ENCODE measurements at regions not wholly inside any gene's neighbourhood (a gene's known extent, or its start where the extent isn't known, plus 50 kb on each side); places are given as distances from the start of the nearest gene placed in this dataset.

DNA sequence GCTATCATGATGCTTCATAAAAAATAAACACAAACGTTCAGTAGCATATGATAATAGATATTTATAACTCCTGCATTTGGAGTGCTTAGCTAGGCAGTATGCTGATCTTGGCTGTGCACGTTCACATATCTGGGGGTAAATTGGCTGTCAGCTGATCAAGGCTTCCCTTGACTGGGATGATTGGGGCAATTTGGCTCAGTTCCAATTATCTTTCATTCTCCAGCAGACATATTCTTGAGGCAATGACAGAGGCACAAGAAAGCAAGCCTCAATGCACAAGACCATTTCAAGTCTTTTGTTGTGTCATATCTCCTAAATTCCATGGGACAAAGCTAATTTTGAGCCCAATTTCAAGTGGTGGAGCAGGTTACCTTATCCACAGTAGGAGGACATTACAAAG lies 142.0 kb downstream of the DLEU7 start:
- no peak for DNase-seq

DNA sequence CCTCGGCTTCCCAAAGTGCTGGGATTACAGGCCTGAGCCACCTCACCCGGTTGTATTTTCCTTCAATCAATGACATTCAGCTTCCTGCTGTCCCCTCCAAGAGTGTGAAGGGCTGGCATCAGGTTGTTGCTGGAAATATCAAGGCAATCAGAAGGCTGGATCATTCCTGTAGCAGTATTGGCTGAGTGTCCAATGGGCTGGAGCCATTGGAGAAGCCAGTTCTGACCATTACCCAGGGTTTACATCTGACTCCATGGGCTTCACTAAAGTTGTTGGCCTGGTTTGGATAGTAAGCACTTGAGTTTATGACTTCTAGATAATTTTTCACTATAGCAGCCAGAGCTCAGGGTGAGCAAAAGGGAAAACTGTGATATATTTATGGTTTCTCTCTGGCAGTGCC lies 137.0 kb downstream of the DLEU7 start:
- no peak for DNase-seq

DNA sequence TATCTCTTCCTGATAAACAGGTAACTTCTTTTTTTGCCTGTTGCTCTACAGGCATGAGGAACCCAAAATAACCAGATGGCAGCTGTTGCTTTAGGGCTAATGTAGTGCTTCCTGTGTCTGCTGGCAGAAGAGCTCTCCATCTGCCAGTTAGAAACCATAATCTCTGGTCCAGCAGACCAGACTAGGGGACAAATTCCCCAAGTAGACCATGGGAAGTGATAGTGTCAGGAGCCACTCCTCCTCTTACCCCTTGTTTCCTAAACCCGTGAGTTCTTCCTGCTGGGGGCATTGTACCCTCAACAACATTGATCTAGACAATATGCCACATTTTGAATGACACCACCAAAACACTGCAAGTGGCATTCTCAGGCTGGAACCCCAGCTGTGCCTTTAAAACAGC lies 135.9 kb downstream of the DLEU7 start:
- DNase-seq, result no peak

DNA sequence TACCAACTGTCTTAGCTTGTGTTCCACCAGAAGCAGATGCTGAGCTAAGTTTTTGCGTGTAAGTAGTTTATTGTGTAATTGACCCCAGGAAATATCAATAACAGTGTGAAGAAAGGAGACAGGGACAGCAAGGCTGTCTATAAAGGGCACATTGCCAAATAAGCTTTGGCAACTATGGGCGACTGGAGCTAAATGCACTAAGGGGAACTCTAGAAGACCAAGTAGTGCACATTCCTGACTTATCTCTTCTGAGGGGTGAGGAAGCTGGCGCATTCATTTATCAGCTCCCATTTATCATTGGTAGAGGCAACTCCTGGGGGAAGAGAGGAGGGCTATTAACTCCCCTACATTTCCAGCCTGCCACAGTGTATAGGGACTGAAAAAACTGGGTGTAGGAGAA lies 135.0 kb downstream of the DLEU7 start:
- DNase-seq, result no peak

DNA sequence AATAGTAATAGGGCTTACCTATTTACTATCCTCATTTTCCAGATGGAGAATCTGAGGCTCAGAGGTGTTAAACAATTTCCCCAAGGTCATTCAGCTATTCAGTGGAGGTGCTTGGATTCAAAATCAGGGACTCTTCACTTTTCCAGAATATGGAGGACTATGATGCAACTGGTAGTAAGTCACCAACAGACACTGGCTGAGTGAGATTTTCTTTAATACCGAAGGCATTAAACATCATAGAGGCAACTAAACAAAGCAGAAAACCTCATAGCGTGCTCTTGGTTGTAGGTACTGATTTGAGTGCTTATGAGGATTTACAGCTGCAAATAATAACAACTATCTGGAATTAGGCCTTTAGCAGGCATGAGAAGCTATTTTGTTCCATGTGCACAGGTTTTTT lies 134.4 kb downstream of the DLEU7 start:
- no peak for DNase-seq

DNA sequence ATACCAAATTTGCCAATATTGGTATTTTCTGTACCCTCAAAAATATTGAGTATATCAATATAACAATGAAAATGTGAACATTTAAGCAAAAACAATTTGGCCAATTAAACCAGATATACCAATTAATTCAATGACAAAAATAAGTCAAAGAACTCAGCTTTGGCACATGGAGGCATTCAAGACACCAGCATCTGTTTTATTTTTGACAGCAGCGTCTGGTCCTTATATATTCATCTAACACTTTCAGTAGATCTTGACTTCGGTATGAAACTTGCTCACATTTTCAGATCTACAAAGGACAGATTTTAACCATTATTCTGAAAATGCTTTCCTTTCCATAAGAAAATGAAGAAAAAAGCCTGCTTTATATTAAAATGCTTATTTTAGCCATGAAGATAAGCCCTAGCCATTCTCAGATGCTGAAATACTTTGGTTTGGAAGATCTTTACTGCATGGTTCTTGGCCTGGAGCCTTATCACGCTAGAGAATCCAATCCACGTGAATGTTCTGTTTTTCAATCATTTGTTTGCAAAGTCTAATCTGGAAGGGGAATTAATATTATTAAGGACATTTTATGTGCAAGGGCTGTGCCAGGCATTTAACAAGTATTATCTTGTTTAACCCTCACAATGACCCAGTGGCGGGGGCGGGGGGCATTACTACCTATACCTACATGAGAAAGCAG lies 132.2 kb downstream of the DLEU7 start:
- no peak for DNase-seq

DNA sequence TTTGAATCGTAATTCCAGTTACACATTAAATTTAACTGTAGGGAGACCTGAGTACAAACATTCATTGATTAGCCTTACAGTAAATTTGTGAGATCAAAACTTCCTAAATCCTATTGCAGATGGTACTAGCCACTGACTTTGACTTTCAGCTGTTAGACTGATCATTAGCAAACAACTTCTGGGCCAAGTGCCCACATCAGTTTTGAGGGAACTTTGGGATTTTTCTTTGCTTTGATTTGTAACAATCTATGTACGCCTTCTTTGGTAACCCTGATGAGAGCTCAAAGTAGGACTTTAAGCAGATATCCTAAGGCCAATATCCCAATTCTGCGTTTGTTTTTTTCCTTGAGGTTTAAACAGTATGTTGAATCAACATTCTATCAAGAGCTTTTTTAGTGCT lies 131.5 kb downstream of the DLEU7 start:
- no peak for DNase-seq

DNA sequence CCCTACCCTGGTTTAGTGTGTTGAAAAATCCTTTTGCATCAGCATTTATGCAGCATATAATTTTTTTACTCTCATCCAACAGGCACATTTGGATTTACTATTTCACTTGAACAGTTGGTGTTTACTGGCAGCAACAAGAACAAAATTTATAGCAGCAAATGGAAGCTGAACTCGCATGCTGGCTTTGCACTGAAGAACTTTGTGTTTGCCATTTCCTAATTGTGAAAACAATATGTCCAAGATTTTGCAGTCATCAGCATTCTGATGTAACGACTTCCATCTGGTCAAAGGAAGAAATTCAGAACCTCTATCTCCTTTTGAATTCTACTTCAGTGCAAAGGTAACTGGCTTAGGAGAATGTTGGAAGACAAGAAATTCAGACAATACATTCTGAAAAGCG lies 131.0 kb downstream of the DLEU7 start:
- DNase-seq, result no peak

DNA sequence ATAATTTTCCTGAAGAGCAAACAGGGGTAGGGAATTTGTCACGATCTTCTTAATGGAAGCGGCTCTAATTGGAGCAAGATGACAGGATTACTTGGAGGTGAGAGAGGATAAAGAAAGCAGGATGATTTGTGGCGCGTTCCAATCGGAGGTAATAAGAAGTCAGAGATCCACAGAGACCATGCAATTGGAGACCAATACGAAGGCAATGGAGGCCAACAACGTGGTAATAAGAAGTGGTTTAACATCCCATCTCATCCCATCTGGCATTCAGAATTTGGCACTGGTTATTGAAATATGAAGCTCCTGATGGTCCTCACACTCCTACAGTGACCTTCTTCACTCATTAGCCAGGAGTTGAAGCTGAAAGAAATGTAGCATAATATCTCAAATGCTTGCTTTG lies 130.6 kb downstream of the DLEU7 start:
- no peak for DNase-seq

DNA sequence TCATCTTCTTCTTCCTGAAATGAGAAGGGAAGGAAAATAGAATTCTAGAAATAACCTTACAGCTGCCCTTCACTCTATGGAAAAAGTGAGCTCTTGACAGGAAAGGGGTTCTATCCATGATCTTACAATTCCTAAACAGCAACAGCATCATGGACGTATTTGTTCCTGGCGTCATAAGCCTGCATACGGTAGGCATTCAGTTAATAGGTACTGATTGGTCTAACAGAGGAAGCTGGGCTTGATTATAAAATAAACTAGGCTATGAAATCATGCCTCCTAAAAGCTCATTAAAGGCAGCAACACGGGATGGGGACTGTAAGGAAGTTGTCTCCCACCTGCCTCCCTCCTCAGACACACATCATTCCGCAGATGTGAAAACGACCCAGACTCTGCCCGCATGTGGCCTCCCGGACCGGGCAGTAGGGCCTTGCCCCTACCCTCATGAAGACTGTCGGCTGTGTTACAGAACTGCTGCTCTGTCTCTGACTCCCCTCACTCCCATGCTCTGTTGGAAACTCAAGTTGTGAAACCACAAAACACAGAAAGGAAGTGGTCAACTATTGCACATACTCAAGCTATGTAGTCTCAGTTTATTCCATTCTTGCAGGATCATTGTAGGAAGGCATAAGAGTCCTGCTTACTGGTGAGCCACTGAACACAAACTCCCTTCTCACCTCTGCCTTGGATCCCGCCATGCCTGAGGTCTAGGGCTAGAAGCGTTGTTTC lies 129.8 kb downstream of the DLEU7 start:
- no peak for DNase-seq

DNA sequence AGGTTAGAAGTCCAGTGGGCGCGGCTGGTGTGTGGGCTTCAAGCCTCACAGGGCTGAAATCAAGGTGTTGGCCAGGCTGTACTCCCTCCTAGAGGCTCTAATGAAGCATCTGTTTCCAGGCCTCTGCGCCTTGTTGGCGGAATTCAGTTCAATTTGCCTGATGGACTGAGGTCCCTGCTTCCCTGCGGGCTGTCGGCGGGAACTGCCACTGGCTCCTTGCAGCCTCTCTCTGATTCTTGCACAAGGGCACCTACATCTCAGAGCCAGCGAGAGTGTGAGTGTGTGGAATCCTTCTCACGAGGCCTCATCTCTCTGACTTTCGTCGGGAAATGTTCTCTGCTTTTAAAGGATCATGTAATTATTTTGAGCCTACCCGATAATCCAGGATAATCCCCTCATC lies 128.6 kb downstream of the DLEU7 start:
- no peak for DNase-seq

DNA sequence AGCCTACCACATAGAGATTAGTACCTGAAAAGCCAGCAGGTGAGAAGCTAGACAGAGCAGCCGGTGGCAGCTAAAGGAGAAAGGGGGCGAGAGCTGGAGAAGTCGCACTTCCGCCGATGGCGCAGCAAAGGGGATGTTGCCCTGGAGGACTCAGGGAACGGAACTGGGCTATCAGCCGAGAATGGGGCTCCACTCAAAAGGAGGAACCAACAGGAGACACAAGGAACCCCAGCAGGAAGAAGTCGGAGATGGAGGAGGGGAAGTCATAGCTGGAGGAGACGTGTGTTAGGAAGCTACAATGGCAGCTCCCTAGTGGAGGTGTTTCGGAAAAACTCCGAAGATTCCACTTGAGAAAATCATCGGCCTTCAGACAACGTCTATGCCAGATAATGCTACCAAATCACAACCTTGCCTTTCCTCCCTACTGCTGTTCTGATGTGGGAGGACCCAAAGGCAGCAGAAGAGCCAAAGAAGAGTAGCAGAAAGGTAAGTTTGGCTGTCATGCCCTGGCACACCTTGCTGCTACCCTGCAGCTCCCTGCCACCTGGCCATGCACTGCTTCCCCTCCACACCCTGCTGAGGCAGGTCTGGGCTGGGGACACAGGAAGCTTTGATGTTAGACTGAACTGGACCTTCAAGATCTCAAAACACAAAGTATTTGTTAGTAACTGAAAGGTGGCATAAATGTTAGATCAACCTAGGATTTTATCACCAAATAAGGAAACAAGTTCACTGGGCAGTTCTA lies 127.9 kb downstream of the DLEU7 start:
- no peak for DNase-seq

DNA sequence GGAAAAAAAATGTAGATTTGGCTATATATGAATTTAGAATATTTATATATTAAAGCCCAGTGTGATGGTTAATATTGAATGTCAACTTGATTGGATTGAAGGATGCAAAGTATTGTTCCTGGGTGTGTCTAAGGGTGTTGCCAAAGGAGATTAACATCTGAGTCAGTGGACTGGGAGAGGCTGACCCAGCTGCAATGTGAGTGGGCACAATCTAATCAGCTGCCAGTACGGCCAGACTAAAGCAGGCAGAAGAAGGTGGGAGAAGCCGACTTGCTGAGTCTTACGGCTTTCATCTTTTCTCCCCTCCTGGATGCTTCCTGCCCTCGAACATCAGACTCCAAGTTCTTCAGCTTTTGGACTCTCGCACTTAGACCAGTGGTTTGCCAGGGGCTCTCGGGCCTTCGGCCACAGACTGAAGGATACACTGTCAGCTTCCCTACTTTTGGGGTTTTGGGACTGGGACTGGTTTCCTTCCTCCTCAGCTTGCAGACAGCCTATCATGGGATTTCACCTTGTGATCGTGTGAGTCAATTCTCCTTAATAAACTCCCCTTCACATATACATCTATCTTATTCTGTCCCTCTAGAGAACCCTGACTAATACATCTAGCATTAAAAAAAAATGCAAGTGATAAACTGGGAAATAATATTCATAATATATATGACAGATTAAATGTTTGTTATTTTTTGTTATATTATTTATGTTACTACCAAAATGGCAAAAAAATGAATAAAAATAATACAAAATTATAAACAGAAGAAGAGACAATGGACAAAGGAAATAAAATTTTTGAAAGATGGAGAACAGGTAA lies 122.4 kb downstream of the DLEU7 start:
- DNase-seq, result no peak

DNA sequence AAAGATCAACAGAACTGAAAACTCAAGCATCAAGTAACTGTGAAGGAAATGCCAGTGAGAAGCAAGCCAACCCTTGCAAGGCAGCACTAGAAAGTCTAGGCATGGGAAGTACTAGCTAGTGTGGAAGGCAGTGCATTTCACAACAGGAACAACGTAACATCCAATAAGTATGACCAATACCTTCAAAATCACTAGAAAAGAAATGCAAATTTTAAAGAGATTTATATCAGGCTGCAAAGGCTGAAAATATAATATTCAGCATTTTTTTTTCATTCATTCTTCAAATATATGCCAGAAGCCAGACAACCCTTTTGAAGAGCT lies 121.9 kb downstream of the DLEU7 start:
- no peak for DNase-seq

DNA sequence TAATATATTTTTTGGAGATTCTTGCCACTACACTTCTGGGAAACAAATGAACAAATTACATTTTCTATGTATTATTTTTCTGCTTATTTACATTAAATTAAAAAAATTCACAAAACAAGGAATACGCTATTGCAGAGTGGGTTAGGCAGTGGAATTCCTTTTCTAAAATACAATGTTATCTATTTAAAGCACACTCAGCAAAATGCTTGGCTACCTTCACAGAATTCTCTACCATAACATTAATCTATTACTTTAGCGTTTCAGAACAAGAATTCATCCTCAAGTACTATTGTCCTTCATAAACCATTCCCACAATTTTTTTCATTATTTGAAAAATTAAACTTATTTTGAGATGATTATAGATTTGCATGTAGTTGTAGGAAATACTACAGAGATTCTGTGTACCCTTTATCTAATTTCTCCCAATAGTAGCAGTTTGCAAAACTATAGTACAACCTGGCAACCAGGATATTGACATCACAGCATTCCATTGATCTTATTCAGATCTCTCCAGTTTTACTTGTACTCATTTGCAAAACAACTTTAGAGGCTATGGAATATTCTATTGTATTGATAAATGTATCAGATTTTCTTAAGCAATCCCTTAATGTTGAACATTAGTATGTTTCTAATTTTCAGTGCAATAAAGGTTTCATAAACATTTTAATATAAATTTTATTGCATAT lies 120.9 kb downstream of the DLEU7 start:
- no peak for DNase-seq

DNA sequence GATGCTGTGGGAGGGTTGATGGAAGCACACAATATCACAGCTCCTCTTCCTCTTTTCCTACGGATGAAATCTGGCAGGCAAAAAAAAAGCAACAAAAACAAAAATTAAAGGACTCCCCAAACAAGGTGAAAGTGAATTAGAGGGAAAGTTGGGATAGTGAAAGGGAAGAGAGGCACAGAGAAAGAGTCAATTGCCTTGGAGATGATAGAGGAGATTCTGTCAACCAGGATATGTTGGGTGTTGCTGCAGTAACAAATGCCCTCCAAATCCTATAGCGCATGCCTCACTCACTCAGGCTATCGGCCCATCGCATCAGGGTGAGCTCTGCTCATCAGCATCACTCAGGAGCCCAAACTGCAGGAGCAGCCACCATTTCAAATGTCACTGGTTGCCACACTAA lies 119.1 kb downstream of the DLEU7 start:
- no peak for DNase-seq

DNA sequence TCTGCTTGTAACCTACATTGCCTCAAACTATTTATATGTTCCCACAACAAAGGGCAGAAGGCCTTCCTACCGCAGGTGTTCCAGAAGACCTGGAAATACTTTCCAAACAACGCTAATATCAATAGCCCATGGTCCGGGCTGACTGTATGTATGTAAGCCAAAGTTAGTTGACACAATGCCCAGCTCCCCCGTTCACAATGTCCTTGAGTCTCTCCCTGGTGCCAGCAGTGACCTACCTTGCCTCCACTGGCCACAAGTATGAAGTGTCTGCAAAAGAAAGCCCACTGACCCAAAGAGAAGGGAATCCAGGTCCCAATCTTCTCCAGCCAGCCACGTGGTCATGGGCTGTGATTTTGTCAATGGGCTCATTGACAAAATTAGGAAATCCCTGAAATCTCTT lies 118.6 kb downstream of the DLEU7 start:
- DNase-seq, result no peak

DNA sequence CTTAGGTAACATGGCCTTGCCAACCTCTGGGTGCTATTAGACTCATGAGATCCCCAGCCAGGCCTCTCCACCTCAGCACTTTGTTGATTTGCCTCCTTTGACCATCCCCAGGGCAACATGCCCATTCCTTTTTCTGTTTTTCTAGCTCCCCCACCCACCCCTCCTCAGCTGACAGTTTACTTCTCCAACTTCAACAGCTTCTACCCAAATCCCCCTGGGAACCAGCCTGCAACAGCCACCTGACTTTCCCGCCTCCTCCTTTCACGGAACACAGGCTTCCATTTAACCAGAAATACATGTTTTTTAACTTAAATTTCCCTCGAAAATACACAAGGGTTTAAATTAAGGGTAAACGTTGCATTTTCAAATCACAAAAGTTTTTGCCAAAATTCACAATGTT lies 117.3 kb downstream of the DLEU7 start:
- no peak for DNase-seq

DNA sequence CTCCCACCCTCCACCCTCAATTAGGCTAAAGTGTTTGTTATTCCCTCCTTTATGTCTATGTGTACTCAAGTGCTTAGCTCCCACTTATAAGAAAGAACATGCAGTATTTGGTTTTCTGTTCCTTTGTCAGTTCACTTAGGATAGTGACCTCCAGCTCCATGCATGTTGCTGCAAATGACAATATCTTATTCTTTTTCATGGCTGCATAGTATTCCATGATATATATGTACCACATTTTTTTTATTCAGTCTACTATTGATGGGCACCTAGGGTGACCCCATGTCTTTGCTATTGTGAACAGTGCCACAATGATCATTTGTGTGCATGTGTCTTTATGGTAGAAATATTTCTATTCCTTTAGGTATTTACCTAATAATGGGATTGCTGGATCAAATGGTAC lies 114.3 kb downstream of the DLEU7 start:
- DNase-seq, result no peak

DNA sequence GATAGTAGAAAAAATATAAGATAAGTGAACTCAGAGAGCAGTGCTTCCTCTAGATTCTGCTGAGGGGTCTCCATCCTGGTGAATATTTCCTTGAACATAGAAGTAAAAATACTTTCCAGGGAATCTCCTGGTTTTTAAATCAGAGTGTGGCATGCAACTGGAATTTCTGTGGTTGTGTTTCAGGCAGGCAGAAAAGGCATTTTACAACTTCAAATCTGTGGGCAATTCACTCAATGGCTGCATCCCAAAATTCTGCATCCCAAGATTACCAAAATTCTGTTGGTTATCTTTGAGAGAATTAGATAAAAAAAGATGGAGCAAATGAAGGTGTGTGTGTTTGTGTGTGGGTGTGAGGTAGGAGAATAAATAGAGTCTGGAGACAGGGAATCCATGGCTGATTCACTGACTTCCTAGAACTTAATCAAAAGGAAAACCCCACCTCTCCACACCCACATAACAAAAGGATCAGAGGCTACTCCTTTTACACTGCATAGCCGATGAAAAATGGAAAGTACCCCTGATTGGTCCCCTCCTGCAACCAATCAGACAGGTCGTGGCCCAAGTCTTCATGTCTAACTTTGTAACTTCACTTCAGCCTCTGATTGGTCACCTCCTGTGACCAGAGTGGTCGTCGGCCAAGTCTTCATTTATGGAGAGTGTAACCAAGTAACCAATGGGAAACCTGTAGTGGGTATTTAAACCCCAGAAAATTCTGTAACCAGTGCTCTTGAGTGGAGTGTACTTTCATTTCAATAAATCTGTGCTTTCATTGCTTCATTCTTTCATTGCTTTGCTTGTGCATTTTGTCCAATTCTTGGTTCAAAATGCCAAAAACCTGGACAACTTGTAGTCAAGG lies 112.8 kb downstream of the DLEU7 start:
- DNase-seq, result no peak

DNA sequence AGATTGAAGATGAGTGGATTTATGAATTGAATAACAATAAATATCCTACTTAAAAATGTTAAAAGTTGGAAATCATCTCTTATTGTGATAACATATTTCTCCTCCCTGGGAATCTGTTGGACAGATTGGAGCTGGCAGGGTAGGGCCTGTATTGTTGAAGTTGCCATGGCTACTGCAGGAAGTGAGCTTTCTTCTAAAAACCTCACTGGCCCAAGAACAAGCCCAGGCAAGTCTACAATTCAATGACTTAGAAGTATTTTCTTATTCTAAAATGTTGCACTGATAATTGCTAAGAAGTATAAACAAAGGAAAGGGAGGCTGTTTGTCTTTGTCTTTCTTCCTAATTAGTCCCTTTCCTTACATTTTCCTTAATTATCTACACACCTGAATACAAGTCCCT lies 112.1 kb downstream of the DLEU7 start:
- DNase-seq, result no peak

DNA sequence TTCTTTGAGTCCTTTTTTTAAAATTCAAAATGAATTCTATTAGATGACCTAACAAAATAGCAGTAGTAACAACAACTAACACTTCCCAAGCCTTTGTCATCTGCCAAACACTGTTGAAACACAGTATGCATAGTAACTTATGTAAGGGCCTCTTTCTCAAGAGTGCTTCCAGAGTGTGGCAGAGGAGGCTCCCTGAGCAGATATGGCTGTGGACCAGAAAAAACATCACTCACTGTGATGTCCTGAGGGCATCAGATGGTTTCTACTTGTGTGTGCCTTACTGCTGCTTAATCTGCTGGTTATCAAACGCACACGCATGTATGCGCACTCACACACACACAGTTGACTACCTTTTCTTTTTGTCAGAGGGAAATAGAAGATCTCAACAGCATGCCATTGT lies 110.8 kb downstream of the DLEU7 start:
- DNase-seq, result no peak
